ENCODE measurements at regions not wholly inside any gene's neighbourhood (a gene's known extent, or its start where the extent isn't known, plus 50 kb on each side); places are given as distances from the start of the nearest gene placed in this dataset.

DNA sequence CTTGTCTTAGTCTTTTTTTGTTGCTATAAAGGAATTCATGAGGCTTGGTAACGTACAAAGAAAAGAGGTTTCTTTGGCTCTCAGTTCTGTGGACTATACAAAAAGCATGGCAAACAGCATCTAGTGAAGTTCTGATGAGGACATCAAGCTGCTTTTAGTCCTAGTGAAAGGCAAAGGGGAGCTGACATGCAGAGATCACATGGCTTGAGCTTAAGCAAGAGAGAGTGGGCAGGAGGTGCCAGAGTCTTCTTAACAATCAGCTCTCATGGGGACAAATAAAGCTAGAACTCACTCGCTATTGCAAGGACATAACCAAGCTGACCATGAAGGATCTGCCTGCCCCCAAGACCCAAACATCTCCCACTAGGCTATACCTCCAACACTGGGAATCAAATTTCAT lies 1063.1 kb downstream of the PCDH7 start:
- Histone ChIP-seq H3K9ac (ENCODE audit: low read length) (no peak overlapping the region), H3K4me1 (ENCODE audit: control insufficient read depth, insufficient read depth, low read depth, low read length) (no peaks in the 10 kb centered on the region), H3K79me1 (replicated peaks; ENCODE audit: low read length, poor library complexity, severe bottlenecking) (no peaks in the 10 kb centered on the region), H4K91ac (ENCODE audit: low read length) (no peak overlapping the region), H2BK12ac (ENCODE audit: low read length in 2 of 2) (no peak overlapping the region), H2AFZ (ENCODE audit: low read depth, low read length) (no peak overlapping the region), H2BK15ac (ENCODE audit: low read depth, poor library complexity, severe bottlenecking) (no peak overlapping the region), H3K36me3 (ENCODE audit: control insufficient read depth in 1 of 2, insufficient read depth in 2 of 2, low read depth in 1 of 2, low read length in 2 of 2) (no peaks in the 10 kb centered on the region), H3K4me3 (ENCODE audit: insufficient read depth in 1 of 2, low read depth in 1 of 2, low read length in 2 of 2) (no peak overlapping the region), H3K14ac (ENCODE audit: low read length in 2 of 2) (no peak overlapping the region), H3K4ac (ENCODE audit: low read depth in 1 of 2, low read length in 2 of 2) (no peak overlapping the region), H3K18ac (ENCODE audit: low read depth in 1 of 2, low read length in 2 of 2) (no peak overlapping the region), H3K9me3 (ENCODE audit: control insufficient read depth, low read length) (no peaks in the 10 kb centered on the region), H2BK120ac (ENCODE audit: low read depth, low read length) (no peak overlapping the region), H3K23ac (ENCODE audit: low read length in 2 of 2) (no peak overlapping the region), H4K8ac (ENCODE audit: low read length) (no peak overlapping the region), H3K27me3 (ENCODE audit: control insufficient read depth in 1 of 2, insufficient read depth in 1 of 2, low read length in 2 of 2) (no peaks in the 10 kb centered on the region), H3K4me2 (ENCODE audit: low read length, poor library complexity, severe bottlenecking) (no peak overlapping the region), H2AK5ac (ENCODE audit: low read length, severe bottlenecking) (no peak overlapping the region), H3K27ac (ENCODE audit: low read length, poor library complexity, severe bottlenecking) (no peak overlapping the region), H2BK5ac (ENCODE audit: low read depth, low read length, poor library complexity, severe bottlenecking) (no peak overlapping the region)
- no peak for DNase-seq
- WGBS = 91% methylated on average over 2 of the region's 2 CpGs

- Histone ChIP-seq H2BK5ac (ENCODE audit: low read depth, low read length, poor library complexity, severe bottlenecking) (no peak overlapping the region), H3K4me2 (ENCODE audit: low read length, poor library complexity, severe bottlenecking) (no peak overlapping the region), H3K4me3 (ENCODE audit: insufficient read depth in 1 of 2, low read depth in 1 of 2, low read length in 2 of 2) (no peak overlapping the region), H2BK15ac (ENCODE audit: low read depth, poor library complexity, severe bottlenecking) (no peak overlapping the region), H3K18ac (ENCODE audit: low read depth in 1 of 2, low read length in 2 of 2) (no peak overlapping the region), H3K4ac (ENCODE audit: low read depth in 1 of 2, low read length in 2 of 2) (no peak overlapping the region), H4K8ac (ENCODE audit: low read length) (no peak overlapping the region), H2AK5ac (ENCODE audit: low read length, severe bottlenecking) (no peak overlapping the region), H3K9ac (ENCODE audit: low read length) (no peak overlapping the region), H3K27me3 (ENCODE audit: control insufficient read depth in 1 of 2, insufficient read depth in 1 of 2, low read length in 2 of 2) (no peaks in the 10 kb centered on the region), H3K4me1 (ENCODE audit: control insufficient read depth, insufficient read depth, low read depth, low read length) (no peaks in the 10 kb centered on the region), H3K79me1 (replicated peaks; ENCODE audit: low read length, poor library complexity, severe bottlenecking) (no peaks in the 10 kb centered on the region), H3K23ac (ENCODE audit: low read length in 2 of 2) (no peak overlapping the region), H3K14ac (ENCODE audit: low read length in 2 of 2) (no peak overlapping the region), H3K36me3 (ENCODE audit: control insufficient read depth in 1 of 2, insufficient read depth in 2 of 2, low read depth in 1 of 2, low read length in 2 of 2) (no peaks in the 10 kb centered on the region), H3K9me3 (ENCODE audit: control insufficient read depth, low read length) (no peaks in the 10 kb centered on the region), H4K91ac (ENCODE audit: low read length) (no peak overlapping the region), H2BK12ac (ENCODE audit: low read length in 2 of 2) (no peak overlapping the region), H2AFZ (ENCODE audit: low read depth, low read length) (no peak overlapping the region), H3K27ac (ENCODE audit: low read length, poor library complexity, severe bottlenecking) (no peak overlapping the region), H2BK120ac (ENCODE audit: low read depth, low read length) (no peak overlapping the region)
- no peak for DNase-seq
- no CpG with 5 or more reads among the region's 2 CpGs for WGBS
These were observed 1064.4 kb downstream of the PCDH7 start for GRCh38 chr4:31784558-31784957.

- H3K4ac ChIP-seq (ENCODE audit: low read depth in 1 of 2, low read length in 2 of 2) = no peak overlapping the region
- no peak overlapping the region for H2AFZ ChIP-seq (ENCODE audit: low read depth, low read length)
- no peaks in the 10 kb centered on the region for H3K4me1 ChIP-seq (ENCODE audit: control insufficient read depth, insufficient read depth, low read depth, low read length)
- no peak overlapping the region for H3K9ac ChIP-seq (ENCODE audit: low read length)
- H2AK5ac ChIP-seq (ENCODE audit: low read length, severe bottlenecking) = no peak overlapping the region
- H3K18ac ChIP-seq (ENCODE audit: low read depth in 1 of 2, low read length in 2 of 2) = no peak overlapping the region
- H2BK15ac ChIP-seq (ENCODE audit: low read depth, poor library complexity, severe bottlenecking) = no peak overlapping the region
- no peak overlapping the region for H3K14ac ChIP-seq (ENCODE audit: low read length in 2 of 2)
- H3K4me3 ChIP-seq (ENCODE audit: insufficient read depth in 1 of 2, low read depth in 1 of 2, low read length in 2 of 2) = no peak overlapping the region
- H4K8ac ChIP-seq (ENCODE audit: low read length) = no peak overlapping the region
- H2BK12ac ChIP-seq (ENCODE audit: low read length in 2 of 2) = no peak overlapping the region
- H3K4me2 ChIP-seq (ENCODE audit: low read length, poor library complexity, severe bottlenecking) = no peak overlapping the region
- DNase-seq = no peak
- WGBS = 100% methylated on average over 1 of the region's 1 CpG
- H3K36me3 ChIP-seq (ENCODE audit: control insufficient read depth in 1 of 2, insufficient read depth in 2 of 2, low read depth in 1 of 2, low read length in 2 of 2) = no peaks in the 10 kb centered on the region
- H4K91ac ChIP-seq (ENCODE audit: low read length) = no peak overlapping the region
- no peaks in the 10 kb centered on the region for H3K27me3 ChIP-seq (ENCODE audit: control insufficient read depth in 1 of 2, insufficient read depth in 1 of 2, low read length in 2 of 2)
- no peaks in the 10 kb centered on the region for H3K9me3 ChIP-seq (ENCODE audit: control insufficient read depth, low read length)
- H2BK120ac ChIP-seq (ENCODE audit: low read depth, low read length) = no peak overlapping the region
- H3K27ac ChIP-seq (ENCODE audit: low read length, poor library complexity, severe bottlenecking) = no peak overlapping the region
- H3K79me1 ChIP-seq (replicated peaks; ENCODE audit: low read length, poor library complexity, severe bottlenecking) = no peaks in the 10 kb centered on the region
- H3K23ac ChIP-seq (ENCODE audit: low read length in 2 of 2) = no peak overlapping the region
- no peak overlapping the region for H2BK5ac ChIP-seq (ENCODE audit: low read depth, low read length, poor library complexity, severe bottlenecking)
These were observed 1067.5 kb downstream of the PCDH7 start for GRCh38 chr4:31787701-31788100.

- H3K4ac ChIP-seq (ENCODE audit: low read depth in 1 of 2, low read length in 2 of 2) = no peak overlapping the region
- H3K4me2 ChIP-seq (ENCODE audit: low read length, poor library complexity, severe bottlenecking) = no peak overlapping the region
- no peak for DNase-seq
- no peak overlapping the region for H2BK12ac ChIP-seq (ENCODE audit: low read length in 2 of 2)
- no peak overlapping the region for H2BK5ac ChIP-seq (ENCODE audit: low read depth, low read length, poor library complexity, severe bottlenecking)
- no peak overlapping the region for H4K8ac ChIP-seq (ENCODE audit: low read length)
- 54% methylated on average over 2 of the region's 2 CpGs for WGBS
- H3K79me1 ChIP-seq (replicated peaks; ENCODE audit: low read length, poor library complexity, severe bottlenecking) = no peaks in the 10 kb centered on the region
- no peak overlapping the region for H3K9ac ChIP-seq (ENCODE audit: low read length)
- H3K36me3 ChIP-seq (ENCODE audit: control insufficient read depth in 1 of 2, insufficient read depth in 2 of 2, low read depth in 1 of 2, low read length in 2 of 2) = no peaks in the 10 kb centered on the region
- no peaks in the 10 kb centered on the region for H3K9me3 ChIP-seq (ENCODE audit: control insufficient read depth, low read length)
- no peaks in the 10 kb centered on the region for H3K4me1 ChIP-seq (ENCODE audit: control insufficient read depth, insufficient read depth, low read depth, low read length)
- no peak overlapping the region for H3K27ac ChIP-seq (ENCODE audit: low read length, poor library complexity, severe bottlenecking)
- H2BK15ac ChIP-seq (ENCODE audit: low read depth, poor library complexity, severe bottlenecking) = no peak overlapping the region
- H2AK5ac ChIP-seq (ENCODE audit: low read length, severe bottlenecking) = no peak overlapping the region
- H3K27me3 ChIP-seq (ENCODE audit: control insufficient read depth in 1 of 2, insufficient read depth in 1 of 2, low read length in 2 of 2) = no peaks in the 10 kb centered on the region
- no peak overlapping the region for H3K23ac ChIP-seq (ENCODE audit: low read length in 2 of 2)
- H3K14ac ChIP-seq (ENCODE audit: low read length in 2 of 2) = no peak overlapping the region
- no peak overlapping the region for H2AFZ ChIP-seq (ENCODE audit: low read depth, low read length)
- H3K4me3 ChIP-seq (ENCODE audit: insufficient read depth in 1 of 2, low read depth in 1 of 2, low read length in 2 of 2) = no peak overlapping the region
- H2BK120ac ChIP-seq (ENCODE audit: low read depth, low read length) = no peak overlapping the region
- no peak overlapping the region for H4K91ac ChIP-seq (ENCODE audit: low read length)
- H3K18ac ChIP-seq (ENCODE audit: low read depth in 1 of 2, low read length in 2 of 2) = no peak overlapping the region
These were observed 1068.5 kb downstream of the PCDH7 start for GRCh38 chr4:31788676-31789075.
